ENCODE measurements at regions not wholly inside any gene's neighbourhood (a gene's known extent, or its start where the extent isn't known, plus 50 kb on each side); places are given as distances from the start of the nearest gene placed in this dataset.
A peak's percentile ranks its signal among the peaks of the same experiment; 100 is the strongest.
"Not testable (repeated sequence)": the region's sequence is repeated elsewhere in the genome, so short reads cannot be mapped to it uniquely, and the experiment has no call there.

DNA sequence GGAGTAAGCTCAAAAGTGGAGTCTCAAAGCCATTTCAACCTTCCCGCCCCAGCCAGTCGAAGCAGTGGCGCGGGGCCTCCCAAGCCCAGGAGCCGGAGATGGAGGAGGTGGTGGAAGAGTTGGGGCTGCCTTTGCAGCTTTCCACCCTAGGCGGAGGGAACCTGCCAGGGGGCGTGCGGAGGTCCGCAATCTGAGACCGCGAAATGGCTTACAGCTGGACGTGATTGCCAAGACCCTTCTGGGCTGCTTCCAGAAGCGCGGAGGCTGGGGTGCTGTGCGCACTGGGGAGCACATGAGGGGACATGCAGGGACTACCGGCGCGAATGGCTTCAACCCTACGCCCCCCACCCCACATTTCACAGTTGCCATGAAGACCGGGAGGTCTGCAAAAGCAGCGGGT is 86.2 kb downstream of the PRR15 start:
- no peak for DNase-seq (ENCODE audit: low read depth, low spot score)

DNA sequence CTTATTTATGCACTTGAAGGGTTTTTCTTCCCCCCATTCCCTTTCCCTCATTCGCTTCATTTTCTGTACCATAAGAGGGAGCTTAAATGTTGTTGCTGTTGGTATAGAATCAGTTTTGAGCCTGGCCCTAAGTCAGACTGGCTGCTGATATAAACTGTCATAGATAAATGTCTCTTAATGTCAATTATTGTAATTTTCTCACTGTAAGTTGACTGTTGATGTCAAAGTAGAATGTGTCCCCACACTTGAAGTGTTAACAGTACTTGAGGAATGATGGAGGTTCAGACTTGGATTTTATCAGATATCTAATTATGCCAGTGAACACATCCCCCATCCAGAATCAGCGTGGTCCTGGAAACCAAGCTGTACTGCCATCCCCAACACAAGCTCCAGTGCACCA is 87.8 kb downstream of the PRR15 start:
- DNase-seq (ENCODE audit: low read depth, low spot score): no peak

- no peak for DNase-seq (ENCODE audit: low read depth, low spot score)
These were observed 88.9 kb downstream of the PRR15 start for GRCh38 chr7:29652556-29652955.

- peak; percentile 23 for DNase-seq (ENCODE audit: low read depth, low spot score)
These were observed 90.7 kb downstream of the PRR15 start for GRCh38 chr7:29654340-29654739.

DNA sequence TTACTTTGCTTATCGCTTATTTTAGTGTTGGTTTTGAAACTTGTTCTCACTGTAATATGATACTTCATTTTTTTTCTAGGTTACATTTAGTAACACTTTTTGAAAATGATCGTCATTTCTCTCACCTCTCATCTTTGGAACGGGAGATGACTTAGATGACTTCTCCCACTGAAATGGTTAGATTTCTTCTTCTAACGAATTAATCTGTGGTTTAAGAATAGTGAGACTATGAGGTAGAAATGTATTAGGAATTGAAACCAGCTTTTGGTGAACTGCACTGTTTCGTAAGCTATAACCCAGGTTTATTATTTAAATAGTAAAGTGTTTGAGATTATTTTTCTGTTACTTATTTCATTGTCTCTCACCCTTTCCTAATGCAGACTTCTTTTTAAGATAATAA is 93.7 kb downstream of the PRR15 start:
- no peak for DNase-seq (ENCODE audit: low read depth, low spot score)

GRCh38 chr7:29657856-29658255 is 94.2 kb downstream of the PRR15 start:
- no peak for DNase-seq (ENCODE audit: low read depth, low spot score)

GRCh38 chr7:29659213-29659612 is 95.6 kb downstream of the PRR15 start:
- DNase-seq (ENCODE audit: low read depth, low spot score): not testable (repeated sequence)

- not testable (repeated sequence) for DNase-seq (ENCODE audit: low read depth, low spot score)
These were observed 99.3 kb downstream of the PRR15 start for GRCh38 chr7:29662899-29663298.

GRCh38 chr7:29664999-29665398 is 101.4 kb downstream of the PRR15 start:
- not testable (repeated sequence) for DNase-seq (ENCODE audit: low read depth, low spot score)

DNA sequence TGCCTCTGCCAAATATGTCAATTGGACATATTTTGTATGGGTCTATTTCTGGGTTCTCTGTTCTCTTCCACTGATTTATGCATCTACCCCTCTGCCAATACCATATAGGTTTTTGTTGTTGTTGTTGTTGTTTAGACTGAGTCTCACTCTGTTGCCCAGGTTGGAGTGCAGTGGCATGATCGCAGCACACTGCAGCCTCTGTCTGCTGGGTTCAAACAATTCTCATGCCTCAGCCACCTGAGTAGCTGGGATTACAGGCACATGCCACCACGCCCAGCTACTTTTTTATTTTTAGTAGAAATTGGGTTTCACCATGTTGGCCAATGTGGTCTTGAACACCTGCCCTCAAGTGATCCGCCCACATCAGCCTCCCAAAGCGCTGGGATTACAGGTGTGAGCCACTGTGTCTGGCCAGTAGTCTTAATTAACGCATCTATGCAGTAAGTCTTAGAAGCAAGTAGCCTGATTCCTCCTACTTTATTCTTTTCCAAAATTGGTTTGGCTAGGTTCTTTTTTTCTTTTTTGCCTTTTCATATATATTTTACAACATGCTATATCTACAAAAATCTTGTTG is 103.5 kb downstream of the PRR15 start:
- not testable (repeated sequence) for DNase-seq (ENCODE audit: low read depth, low spot score)

GRCh38 chr7:29671286-29671685 is 107.7 kb downstream of the PRR15 start:
- not testable (repeated sequence) for DNase-seq (ENCODE audit: low read depth, low spot score)

DNA sequence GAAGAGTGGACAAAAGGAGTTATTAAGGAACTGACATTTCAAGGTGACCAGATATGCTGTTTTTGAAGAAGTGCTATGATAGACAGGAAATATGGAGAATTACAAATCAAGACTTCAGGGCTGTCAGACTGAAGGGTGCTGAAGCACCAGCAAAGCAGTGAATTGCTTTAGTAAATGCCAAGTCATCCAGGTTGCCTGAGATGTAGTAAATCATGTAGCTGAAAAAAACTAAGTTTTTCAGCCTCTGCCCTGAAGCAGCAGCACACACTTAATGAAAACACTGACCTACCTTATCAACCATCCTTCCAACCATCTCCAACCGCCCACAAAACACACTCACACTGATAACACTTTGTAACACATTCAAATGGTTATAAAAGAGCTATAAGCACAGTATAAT is 110.0 kb downstream of the PRR15 start:
- DNase-seq (ENCODE audit: low read depth, low spot score): not testable (repeated sequence)

GRCh38 chr7:29674626-29675025 is 111.0 kb downstream of the PRR15 start:
- DNase-seq (ENCODE audit: low read depth, low spot score): not testable (repeated sequence)

GRCh38 chr7:29677254-29677653 is 113.6 kb downstream of the PRR15 start:
- not testable (repeated sequence) for DNase-seq (ENCODE audit: low read depth, low spot score)

GRCh38 chr7:29679963-29680362 is 116.3 kb downstream of the PRR15 start:
- not testable (repeated sequence) for DNase-seq (ENCODE audit: low read depth, low spot score)

- not testable (repeated sequence) for DNase-seq (ENCODE audit: low read depth, low spot score)
These were observed 117.0 kb downstream of the PRR15 start for GRCh38 chr7:29680601-29681000.

DNA sequence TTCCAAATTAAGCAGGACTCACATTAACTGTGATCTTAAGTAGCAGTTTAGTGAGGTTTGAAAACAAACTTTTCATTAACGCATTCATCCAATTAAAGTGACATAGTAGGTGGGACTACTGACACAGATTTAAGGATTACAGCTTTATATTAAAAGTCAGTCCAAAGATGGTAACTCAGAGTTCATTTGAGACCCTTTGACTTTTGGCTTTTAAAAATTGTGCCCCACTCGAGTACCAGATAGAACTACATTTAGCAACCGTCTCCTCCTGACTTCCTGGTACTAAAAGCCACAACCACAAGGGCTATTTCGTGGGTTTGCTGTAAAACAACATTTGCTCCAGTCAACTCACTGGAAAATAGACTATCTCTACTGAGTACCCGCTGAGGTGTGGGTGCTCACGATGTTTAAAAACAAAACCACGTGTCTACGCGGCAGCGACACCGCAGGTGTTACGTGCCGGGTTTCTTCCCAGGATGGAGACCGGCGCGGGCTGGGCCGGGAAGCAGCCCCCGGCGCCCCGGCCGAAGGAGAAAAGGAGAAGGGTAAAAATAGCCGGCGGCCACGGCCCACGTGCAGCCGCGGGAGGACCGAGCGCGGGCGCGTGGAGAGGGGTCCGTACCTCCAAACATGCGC is 120.6 kb downstream of the PRR15 start:
- not testable (repeated sequence) for DNase-seq (ENCODE audit: low read depth, low spot score)

DNA sequence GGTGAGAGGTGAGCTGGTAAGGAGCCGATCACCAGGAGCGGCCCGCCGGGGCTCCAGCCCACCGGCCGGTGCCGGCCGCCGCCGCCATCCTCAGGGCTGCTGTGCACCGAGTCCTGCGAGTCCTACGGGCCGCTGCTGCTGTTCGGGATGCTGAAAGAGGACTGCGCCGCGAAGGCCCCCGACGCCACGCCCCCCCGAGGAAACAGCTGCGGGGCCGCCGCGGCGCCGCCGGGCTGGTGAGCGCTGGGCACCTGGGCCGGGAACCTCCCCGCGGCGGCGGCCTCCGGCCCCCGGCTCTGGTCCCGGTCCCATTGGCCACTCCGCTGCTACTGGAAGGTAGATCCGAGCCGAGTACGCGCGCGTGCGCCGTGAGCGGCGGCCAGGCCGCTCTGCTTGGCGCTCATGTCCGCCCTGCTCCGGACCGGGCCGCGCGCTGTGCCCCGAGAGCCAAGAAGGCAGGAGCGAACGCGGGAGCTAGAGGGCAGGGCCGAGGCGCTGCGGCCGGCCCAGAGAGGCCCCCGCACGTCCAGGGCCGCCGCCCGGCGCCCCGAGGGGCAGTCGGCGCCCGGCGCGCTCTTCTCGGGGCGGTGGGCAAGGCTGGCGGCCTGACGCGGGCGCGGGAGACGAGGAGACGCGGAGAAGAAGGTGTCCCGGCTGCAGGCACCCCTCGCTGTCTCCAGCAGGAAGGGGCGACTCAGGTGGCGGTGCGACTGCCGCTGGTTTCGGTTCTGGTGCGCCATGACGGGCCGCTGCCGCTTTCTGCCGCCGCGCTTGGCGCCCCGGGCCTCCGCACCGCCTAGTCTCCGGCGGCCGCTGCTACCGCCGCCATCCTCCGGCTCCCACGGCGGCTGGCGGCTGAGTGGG is 121.3 kb upstream of the WIPF3 start:
- no peak for DNase-seq (ENCODE audit: low read depth, low spot score)

DNA sequence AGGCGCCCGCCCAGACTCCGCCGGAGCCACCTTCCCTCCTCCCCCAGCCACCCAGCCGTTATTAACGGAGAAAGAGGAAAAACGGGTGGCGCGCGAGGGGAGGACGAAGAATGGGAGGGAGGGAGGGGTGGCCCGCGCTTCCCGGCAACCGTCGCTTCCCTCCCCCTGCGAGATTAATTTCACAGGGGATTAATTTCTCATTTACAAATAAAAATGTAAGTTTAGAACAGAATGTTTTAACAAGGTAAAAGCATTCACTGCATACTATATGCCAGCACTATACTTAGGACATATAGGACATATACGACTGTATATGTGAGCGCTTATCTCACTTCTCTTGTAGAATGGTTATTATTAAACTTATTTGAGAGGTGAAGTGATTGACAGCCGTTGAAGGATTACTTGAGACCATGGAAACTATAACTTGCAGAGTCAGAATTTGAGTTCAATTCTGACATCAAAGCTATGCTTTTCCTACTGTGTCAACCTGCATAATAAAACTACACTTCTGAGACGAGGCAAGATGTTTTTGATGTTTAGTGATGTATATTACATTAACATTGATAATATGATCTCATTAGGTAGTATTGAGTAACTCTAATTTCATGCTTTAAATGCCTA is 120.5 kb upstream of the WIPF3 start:
- not testable (repeated sequence) for DNase-seq (ENCODE audit: low read depth, low spot score)

GRCh38 chr7:29690510-29690909 is 115.8 kb upstream of the WIPF3 start:
- DNase-seq (ENCODE audit: low read depth, low spot score): not testable (repeated sequence)

DNA sequence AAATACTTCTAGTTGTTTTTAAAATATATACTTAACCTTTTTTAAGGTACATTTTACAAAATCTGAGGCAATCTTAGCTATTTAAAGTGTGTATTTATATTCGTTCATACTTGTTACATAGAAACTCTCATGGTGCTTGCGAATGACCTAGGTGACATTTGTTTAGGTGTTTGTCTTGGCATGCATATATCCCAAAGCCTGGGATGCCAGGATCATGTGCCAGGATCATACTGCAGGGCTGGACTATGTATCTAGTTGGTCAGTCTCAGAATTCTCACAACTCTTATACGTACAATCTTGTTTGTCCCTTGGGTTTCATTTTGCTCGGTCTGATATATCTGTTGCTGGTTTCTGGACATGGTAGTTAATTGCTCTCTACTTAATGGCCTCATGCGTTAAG is 109.9 kb upstream of the WIPF3 start:
- not testable (repeated sequence) for DNase-seq (ENCODE audit: low read depth, low spot score)

GRCh38 chr7:29699723-29700122 is 106.6 kb upstream of the WIPF3 start:
- not testable (repeated sequence) for DNase-seq (ENCODE audit: low read depth, low spot score)
